ENCODE measurements at regions not wholly inside any gene's neighbourhood (a gene's known extent, or its start where the extent isn't known, plus 50 kb on each side); places are given as distances from the start of the nearest gene placed in this dataset.
"Not testable (repeated sequence)": the region's sequence is repeated elsewhere in the genome, so short reads cannot be mapped to it uniquely, and the experiment has no call there.

DNA sequence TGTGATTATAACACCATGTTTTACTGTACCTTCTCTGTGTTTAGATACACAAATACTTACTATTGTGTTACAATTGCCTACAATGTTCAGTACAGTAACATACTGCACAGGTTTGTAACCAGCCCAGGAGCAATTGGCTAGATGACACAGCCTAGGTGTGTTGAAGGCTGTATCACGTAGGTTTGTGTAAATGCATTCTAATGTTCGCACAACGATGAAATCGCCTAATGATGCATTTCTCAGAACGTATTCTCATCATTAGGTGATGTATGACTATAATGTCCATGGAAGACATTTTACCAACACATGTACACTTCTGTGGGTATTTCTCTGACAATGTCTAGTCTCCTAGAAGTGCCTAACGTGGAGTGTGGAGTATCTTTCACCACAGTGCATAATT, 165.9 kb upstream of the KLF7 start:
- no peak for DNase-seq

- no peak for DNase-seq
These were observed 166.9 kb upstream of the KLF7 start for GRCh38 chr2:207332480-207333212.

DNA sequence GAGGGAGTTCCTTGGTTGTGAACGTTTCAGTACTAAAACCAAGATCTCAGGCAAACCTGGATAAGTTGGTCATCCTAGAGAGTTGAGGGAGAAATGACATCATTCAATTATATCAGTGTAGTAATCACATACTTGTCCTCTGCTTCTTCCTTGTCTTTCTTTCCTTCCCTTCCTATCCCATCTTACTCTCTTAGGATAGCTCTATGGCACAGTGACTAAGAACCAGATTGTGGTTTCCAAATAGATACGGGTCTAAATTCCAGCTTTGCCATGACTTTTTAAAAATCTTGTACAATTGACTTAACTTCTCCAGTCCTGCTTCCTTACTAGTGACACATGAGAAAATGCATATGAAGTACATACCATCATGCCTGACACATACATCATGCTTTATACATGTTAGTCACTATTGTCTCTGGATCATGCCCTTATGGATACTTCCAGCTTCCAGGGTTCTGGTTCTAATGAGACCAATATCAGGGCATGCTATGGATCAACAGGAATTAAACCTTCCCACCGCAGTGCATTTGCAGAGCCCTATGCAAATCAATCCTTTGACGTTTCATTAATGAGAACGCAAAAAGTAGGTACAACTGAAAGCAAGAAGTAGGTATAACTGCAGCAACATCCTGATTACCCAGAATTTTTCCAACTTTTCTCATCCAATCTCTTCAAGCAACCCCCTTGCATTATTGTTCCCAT, 168.0 kb upstream of the KLF7 start:
- no peak for DNase-seq

- no peak for DNase-seq
These were observed 168.5 kb upstream of the KLF7 start for GRCh38 chr2:207334301-207334623.

DNA sequence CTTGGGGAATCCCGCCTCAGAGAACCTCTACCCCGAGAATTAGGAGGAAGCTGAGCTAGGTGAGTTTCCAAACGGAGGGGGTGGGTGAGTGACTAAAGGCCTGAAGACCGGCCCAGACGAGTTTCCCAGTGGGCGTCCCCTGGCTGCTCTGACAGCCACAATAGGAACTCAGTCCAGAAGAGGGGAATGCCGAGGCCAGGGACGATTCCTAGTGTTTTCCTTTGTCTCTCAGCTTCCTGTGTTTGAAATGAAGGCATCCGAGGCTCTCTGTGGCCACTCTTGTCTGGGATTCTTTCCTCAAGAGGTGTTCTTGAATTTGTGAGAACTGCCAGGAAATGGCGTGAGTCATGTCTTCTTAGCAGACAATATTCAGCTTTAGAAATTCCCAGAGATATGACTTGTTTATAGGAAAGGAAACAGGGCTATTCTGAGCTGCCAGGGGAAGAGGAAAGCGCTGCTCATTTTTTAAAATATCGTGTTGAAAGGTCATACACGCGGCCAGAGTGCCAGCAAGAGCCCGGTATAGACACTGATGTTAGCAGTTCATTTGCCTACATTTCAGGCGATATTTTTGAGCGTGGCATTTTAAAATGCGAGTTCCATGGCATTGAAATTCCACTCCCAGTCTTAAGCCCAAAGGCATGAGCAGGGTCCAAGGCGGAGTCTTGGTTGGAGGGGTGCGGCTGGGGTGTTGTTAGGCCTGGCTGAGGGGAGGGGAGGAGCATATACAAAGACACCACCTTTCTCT, 169.1 kb upstream of the KLF7 start:
- peak; percentile 34 for DNase-seq

DNA sequence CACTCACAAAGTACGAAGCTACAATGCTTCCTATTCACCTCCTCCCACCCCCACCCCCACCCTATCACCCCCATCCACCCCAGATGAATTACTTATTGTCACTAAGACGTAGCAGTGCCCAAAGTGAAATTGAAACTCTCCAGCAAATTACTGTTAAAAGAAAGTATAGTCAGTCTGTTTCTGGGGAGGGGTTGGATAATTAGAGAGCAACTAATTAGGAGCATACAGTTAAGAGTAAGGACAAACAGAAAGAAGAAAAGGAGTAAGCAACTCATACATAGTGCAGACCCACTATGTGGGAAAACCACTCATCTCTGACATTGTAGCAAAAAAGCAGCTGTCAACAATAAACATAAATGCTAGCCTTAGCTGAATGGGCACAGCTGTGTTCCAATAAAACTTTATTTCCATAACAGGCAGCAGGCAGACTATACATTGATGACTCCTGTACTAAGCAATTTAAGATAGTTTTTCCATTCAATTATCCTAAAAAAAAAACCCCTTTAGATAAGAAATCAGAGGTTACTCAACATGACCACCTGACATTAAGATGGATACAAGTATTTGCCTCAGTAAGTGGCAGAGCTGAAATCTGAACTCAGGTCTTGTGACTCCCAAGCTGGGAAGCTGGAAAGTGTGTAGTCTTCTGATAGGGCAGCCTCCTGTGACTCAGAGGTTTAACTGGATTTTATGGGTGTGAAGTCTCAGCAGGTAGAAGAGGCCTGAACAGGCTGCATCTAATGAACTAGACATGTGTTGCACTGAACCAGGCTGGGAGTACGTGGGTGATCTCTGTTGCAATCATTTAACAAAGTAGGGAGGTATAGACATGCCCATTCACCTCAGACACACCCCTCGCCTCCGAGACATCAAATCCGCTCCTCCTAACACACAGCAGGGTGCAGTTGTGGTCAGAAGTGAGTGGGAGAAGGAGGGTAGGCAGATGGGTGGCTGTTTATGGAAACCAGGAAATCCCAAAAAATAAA, 171.8 kb upstream of the KLF7 start:
- no peak for DNase-seq

DNA sequence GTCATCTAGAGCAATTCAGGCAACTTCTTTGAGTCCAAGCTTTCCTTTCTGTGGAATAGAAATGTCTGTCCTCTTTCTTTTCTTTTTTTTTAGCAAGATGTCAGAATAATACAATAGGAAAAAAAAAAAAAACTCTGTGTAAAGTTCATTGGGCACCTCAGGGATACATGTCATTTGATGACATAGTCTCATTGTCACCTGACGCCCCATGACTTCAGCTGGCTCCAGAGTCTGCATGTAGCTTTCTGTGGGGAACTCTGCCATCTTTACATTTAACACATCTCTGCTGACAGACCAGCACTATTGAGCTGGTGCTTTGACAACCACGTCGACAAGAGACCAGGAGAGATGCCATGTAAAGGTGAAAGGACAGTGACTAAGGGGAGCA, 172.5 kb upstream of the KLF7 start:
- no peak for DNase-seq

DNA sequence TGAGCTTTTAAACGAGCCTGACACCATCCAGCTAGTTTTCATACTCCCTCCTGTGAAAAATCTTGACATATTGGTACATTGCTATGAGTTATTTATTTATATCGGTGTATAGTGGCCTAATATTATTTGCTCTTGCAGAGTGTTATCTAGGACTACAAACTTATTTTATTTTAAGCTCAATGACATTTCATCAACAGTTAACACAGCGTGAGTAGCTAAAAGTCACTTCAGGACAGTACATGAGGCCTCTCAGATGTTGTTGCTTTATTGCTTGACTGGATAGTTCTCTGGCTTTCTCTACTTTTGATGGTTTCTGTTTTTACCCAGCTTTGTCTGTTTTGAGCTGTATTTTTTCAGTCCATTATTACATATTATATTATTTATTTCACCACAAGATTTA, 172.9 kb upstream of the KLF7 start:
- DNase-seq: no peak

DNA sequence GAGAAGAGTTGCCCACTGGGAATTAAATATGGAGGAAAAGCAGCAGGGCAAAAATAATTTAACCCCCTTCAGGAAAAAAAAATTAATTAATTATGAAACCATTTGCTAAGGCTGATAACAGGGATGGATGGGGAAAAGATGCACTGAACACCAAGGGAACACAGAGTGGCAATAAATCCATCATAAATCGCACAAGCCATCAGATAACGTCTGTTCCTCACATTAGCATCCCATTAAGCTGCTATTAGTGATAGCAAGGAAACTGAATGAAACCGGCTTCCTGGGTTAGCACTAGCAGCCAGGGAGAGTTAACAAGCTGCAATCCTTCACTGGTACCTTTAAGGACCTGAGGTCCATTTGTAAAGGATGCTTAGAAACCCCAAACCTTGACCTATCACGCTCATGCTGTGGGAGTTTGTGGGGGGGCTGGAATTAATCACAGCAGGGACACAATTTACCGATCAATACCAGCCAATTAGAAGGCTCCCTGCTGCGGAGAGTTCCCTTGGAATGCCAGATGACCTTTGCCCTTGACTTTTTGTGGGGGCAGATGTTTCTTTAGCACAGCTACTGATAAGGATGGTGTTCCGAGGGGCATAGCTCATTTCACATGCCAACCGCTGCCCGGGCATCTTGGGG, 175.5 kb upstream of the KLF7 start:
- no peak for DNase-seq

- no peak for DNase-seq
These were observed 176.1 kb upstream of the KLF7 start for GRCh38 chr2:207341804-207342203.

DNA sequence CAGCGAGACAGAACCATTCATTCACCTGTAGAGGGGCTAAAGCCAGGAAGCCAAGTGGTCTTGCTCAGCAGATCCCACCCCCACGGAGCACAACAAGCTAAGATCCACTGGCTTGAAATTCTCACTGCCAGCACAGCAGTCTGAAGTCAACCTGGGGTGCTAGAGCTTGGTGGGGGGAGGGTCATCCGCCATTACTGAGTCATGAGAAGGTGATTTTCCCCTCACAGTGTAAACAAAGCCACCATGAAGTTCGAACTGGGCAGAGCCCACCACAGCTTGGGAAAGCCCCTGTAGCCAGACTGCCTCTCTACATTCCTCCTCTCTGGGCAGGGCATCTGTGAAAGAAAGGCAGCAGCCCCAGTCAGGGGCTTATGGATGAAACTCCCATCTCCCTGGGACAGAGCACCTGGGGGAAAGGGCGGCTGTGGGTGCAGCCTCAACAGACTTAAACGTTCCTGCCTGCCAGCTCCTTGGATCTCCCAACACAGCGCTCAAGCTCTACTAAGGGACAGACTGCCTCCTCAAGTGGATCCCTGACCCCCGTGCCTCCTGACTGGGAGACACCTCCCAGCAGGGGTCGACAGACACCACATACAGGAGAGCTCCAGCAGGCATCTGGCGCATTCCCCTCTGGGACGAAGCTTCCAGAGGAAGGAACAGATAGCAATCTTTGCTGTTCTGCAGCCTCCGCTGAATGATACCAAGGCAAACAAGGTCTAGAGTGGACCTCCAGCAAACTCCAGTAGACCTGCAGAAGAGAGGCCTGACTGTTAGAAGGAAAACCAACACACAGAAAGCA, 179.0 kb upstream of the KLF7 start:
- DNase-seq: not testable (repeated sequence)

DNA sequence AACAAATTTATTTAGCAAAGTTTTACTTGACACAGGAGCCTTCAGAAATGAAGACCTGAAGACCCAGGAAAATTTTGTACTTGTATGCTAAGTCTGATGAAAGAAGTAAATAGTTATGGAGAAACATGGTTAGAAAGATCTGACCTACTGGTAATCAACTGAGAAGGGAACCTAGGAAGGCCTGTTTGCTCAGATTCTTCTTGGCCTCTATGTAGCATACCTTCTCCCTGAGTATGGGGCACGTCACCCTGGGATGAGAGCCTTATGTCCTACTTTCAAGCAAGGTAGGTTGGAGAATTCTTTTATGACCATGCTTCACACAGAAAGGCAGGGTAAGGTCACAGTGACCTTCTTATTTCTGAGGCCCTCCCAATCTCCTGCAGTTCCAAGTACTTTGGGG, 178.6 kb upstream of the CREB1 start:
- no peak for DNase-seq

DNA sequence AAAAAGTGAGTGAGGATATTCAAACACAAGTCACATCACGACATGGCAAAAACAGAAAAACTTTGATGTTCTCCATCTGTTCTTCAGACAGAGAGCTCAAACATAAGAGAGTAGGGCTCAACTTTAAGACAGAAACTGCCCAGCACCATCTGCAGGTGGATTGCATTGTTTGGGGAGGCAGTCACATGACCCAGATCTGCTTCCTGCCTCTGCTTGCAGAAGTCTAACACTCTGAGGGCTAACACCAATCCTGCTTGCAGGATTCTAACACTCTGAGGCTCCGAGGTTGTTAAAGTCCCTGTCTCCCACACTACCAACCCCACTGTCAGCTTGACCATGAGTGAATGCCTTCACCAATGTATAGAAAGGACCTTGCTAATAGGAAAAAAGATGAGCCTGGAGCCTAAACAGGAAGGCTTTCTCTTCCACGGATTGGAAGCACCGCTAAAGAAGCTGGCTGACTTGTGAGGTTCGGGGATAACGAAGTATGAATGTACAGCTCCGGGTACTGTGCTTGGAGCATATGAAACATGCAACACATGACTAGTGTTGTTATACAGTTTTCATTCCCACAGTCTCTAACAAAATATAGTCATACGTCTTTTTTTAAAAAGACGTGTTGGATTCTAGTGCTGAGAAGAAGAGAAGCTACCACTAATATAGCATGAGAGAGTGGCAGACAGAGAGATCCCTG, 176.6 kb upstream of the CREB1 start:
- DNase-seq: no peak

DNA sequence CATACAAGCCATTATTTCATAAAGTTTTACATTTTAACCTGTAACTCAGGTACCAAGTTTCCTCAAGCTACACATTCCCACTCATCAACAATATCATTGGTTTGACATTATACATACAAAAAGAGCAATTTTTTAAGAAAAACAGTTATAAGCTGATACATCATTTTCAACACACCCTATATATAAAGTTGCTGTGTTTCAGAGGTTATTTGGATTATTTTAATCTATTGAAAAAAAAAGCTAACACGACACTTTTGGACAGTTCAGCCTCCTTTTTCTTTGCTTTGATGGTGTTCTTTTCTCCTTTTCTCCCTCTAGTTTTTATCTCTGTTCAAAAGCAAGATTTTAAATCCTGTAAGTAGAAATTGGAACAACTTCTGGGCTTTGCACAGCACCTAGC, 175.9 kb upstream of the CREB1 start:
- DNase-seq: no peak

GRCh38 chr2:207354462-207354861, 175.3 kb upstream of the CREB1 start:
- DNase-seq: no peak

GRCh38 chr2:207356567-207356966, 173.2 kb upstream of the CREB1 start:
- no peak for DNase-seq

- DNase-seq: no peak
These were observed 172.5 kb upstream of the CREB1 start for GRCh38 chr2:207357216-207357615.

GRCh38 chr2:207362716-207363115, 167.0 kb upstream of the CREB1 start:
- DNase-seq: no peak

DNA sequence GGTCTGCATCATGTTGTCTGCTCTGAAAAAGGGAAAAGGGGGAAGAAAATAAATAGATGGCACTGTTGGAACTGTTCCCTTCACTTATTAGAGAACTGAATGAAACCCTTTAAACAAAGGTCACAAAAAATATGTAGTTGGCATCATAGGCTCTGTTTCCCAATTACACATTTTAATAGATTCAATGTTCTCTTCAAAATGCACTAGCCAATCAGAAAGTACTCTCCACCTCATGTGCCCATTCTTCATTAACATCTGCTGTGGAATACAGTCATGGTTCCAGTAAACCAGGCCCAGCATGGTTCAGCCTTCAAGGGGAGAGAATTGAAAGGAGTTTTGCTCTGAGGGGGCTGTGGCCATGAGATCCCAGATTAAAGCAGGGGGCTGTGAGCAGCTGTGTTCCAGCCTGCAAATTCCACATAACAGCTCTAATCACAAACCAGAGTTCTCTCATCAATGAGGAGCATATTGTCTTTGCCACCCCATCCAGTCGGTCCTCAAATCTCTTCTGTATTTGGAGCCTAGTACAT, 165.9 kb upstream of the CREB1 start:
- no peak for DNase-seq

- DNase-seq: no peak
These were observed 159.1 kb upstream of the CREB1 start for GRCh38 chr2:207370646-207371045.

GRCh38 chr2:207371877-207372276, 157.9 kb upstream of the CREB1 start:
- no peak for DNase-seq
